ENCODE measurements at regions not wholly inside any gene's neighbourhood (a gene's known extent, or its start where the extent isn't known, plus 50 kb on each side); places are given as distances from the start of the nearest gene placed in this dataset.

DNA sequence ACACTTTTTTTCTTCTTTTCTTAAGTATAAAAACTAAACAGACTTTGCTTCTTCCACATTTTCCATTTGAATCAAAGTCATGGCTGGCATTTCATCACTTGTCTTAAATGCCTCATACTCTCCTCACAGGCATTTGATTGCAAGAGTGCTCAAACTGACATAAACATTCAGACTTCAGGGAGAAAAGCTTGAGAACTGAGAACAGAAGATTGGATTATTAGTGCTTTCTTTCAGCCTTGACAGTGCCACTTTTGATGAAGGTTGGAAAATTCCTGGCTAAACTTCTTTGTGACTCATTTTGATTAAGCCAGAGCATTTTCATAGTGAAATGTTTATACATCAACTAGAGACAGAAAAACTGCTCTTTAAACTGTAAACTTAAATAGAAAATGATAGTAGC lies 544.4 kb downstream of the DIPK2A start:
- Mint-ChIP-seq H3K4me1 (no peaks in the 10 kb centered on the region), H3K27me3 (peaks cover 4% of the 10 kb centered on the region), H3K36me3 (no peaks in the 10 kb centered on the region), H3K9me3 (no peaks in the 10 kb centered on the region), H3K4me3 (no peak overlapping the region), H3K27ac (no peak overlapping the region)
- no peak for DNase-seq

DNA sequence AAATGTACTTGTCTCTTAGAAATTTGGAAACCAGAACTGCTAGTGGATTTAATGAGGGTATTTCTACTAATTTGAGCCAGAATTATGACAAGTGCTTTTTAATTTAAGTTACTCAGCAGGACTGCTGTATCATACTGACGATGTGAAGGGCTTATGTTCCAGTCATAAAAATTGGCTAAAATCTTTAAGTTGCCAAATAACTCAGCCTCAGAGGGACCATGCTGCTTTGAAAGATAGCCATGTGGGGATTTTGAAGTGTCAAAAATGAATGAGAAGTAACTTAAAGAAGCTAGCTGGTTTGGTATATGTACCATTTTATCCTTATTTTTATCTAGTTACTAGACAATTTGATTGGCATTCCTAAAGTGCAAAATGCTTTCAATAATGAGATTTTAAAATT lies 545.0 kb downstream of the DIPK2A start:
- H3K27me3 Mint-ChIP-seq, result peaks cover 4% of the 10 kb centered on the region
- H3K27ac Mint-ChIP-seq, result no peak overlapping the region
- H3K4me1 Mint-ChIP-seq, result no peaks in the 10 kb centered on the region
- DNase-seq, result no peak
- H3K9me3 Mint-ChIP-seq, result no peaks in the 10 kb centered on the region
- H3K4me3 Mint-ChIP-seq, result no peak overlapping the region
- H3K36me3 Mint-ChIP-seq, result no peaks in the 10 kb centered on the region

DNA sequence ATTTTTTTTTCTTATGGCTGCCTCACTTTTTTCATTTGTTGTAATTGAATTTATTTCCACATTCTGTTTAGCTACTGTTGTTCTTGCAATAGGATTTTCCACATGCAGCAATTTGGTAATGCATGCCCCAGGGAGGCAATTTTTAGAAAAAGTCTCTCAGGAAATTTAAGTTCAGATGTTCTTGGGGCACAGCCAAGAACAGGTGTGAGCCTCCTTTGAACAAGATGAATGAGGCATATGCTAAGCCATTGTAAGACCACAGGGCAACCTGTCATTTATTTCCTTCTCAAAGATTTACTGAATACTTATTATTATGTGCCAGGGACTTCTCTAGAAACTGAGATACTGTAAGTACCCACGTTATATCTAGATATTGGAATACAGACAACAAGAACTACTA lies 549.5 kb downstream of the DIPK2A start:
- no peak overlapping the region for H3K27ac Mint-ChIP-seq
- H3K27me3 Mint-ChIP-seq, result peaks cover 4% of the 10 kb centered on the region
- H3K4me3 Mint-ChIP-seq, result no peak overlapping the region

DNA sequence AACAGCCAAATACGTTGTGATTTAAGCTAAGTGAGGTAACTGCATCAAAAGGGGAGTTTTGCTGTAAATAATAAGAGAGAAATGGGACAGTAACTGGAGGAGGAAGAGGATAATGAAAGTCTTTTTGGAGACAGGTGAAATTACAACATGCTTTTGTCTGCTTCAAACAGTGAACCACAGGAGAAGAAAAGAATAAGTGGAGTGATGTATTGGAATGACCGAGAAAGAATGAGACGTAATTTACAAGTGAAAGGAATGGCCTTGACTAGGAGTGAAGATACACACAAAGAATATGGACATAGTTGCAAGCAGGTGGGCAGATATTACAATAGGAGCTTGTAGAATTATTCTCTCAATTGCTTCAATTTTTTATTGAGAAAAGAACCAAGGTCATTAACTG lies 550.8 kb downstream of the DIPK2A start:
- Mint-ChIP-seq H3K27ac (no peak overlapping the region), H3K4me3 (no peak overlapping the region), H3K9me3 (no peaks in the 10 kb centered on the region), H3K27me3 (peaks cover 4% of the 10 kb centered on the region), H3K36me3 (no peaks in the 10 kb centered on the region), H3K4me1 (no peaks in the 10 kb centered on the region)
- DNase-seq, result no peak

More for the DNA sequence above, 549.5 kb downstream of the DIPK2A start:
- no peak for DNase-seq
- no peaks in the 10 kb centered on the region for H3K4me1 Mint-ChIP-seq
- no peaks in the 10 kb centered on the region for H3K36me3 Mint-ChIP-seq
- H3K9me3 Mint-ChIP-seq, result no peaks in the 10 kb centered on the region

DNA sequence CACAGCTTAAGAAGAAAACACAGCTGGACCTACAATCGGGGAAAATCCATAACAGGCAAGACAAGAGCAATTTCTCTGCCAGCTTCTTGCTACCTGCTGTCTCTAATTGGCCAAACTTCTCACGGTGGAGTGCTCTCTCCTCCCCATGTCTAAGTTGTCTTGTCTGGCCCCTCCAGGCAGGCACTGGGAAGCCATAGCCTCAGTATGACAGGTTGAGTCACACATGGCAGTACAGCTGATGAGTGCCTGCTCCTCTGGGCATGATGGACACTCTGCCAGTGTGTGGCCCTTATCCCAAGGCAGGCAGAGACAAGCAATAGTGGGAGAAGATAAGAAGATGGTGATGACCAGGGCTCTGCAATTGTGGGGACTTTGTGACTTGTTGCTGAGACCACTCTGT lies 551.8 kb downstream of the DIPK2A start:
- no peaks in the 10 kb centered on the region for H3K4me1 Mint-ChIP-seq
- H3K4me3 Mint-ChIP-seq, result no peak overlapping the region
- H3K36me3 Mint-ChIP-seq, result no peaks in the 10 kb centered on the region
- no peaks in the 10 kb centered on the region for H3K9me3 Mint-ChIP-seq
- no peak overlapping the region for H3K27ac Mint-ChIP-seq
- no peak for DNase-seq
- H3K27me3 Mint-ChIP-seq, result no peaks in the 10 kb centered on the region

DNA sequence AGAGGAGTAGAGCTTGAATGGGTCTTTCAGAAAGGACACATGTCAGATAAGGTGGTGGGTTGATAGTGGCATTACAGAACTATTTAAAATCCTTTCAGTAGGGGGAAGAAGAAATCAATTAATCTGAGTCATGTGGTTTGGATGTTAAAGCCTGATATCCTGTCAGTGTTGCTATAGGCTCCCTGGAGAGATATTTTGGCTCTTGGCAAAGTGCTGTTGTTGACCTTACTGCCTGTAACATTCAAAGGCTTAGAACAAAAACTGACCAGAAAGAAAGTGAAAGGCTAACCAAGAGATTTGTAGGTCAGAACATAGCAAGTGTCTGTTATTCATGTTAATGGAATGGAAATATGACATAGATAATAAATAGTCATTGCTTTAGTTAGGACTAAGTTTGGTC lies 552.9 kb downstream of the DIPK2A start:
- H3K4me1 Mint-ChIP-seq, result no peaks in the 10 kb centered on the region
- no peaks in the 10 kb centered on the region for H3K9me3 Mint-ChIP-seq
- no peaks in the 10 kb centered on the region for H3K36me3 Mint-ChIP-seq
- DNase-seq, result no peak
- H3K27ac Mint-ChIP-seq, result no peak overlapping the region
- H3K4me3 Mint-ChIP-seq, result no peak overlapping the region
- H3K27me3 Mint-ChIP-seq, result no peaks in the 10 kb centered on the region

DNA sequence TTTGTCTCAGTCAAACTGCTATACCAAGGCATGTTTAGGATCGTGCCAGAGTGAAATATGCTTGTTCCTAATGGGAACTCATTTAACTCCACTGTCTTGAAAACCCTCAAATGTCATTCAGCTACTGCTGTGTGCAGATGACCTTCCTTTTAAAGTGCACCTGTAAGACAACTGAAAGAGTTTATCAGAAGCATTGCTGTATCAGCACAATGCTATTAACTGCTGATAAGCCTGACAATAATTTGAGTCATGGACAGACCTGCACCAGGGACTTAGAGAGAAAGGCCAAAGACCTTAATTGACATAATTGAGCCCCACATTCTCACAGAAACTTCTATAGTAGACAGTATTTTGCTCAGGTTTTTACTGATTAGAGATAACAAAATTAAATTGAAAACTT lies 557.9 kb downstream of the DIPK2A start:
- Mint-ChIP-seq H3K4me3 (no peak overlapping the region), H3K9me3 (no peaks in the 10 kb centered on the region), H3K36me3 (no peaks in the 10 kb centered on the region), H3K27ac (no peak overlapping the region), H3K4me1 (no peaks in the 10 kb centered on the region), H3K27me3 (no peaks in the 10 kb centered on the region)
- DNase-seq, result no peak

DNA sequence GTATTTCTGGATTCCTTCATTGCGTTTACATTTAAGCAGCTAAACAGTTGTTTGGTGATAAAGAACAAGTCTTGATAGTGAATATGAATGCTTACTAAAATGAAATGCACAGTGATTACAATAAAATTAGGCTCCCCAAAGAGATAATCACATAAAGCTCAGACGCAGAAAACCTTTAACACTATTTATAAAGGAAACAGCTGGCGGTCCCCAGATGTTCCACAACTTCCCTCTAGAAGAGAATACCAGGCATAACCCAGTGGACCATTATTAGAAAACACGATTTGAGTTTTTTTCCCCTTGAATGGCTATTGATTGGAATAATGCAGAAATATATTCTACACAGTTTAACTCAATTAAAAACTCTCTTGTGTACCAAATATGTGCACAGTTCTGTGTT lies 573.2 kb downstream of the DIPK2A start:
- no peaks in the 10 kb centered on the region for H3K36me3 Mint-ChIP-seq
- no peak overlapping the region for H3K27ac Mint-ChIP-seq
- no peak overlapping the region for H3K4me3 Mint-ChIP-seq
- no peak for DNase-seq
- H3K27me3 Mint-ChIP-seq, result no peaks in the 10 kb centered on the region
- no peaks in the 10 kb centered on the region for H3K9me3 Mint-ChIP-seq
- no peaks in the 10 kb centered on the region for H3K4me1 Mint-ChIP-seq

DNA sequence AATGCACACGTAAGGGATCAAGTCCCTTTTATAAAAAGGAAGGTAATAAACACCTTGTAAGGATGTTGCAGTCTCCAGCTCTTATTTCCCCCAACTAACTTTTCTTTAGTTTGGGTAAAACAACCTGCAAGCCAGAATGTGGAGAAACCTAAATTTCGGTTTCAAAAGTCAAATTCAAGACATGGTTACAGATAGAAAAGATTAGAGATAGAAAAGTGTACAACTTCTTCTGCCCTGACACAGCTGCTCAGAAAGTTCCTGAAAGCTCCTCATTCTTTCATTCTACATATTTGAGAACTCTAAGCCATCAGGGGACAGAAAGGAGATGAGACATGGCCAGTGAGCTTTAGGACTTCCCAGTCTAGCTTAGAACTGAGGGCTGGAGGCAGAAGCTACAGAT lies 574.9 kb downstream of the DIPK2A start:
- no peaks in the 10 kb centered on the region for H3K27me3 Mint-ChIP-seq
- H3K4me1 Mint-ChIP-seq, result no peaks in the 10 kb centered on the region
- no peak overlapping the region for H3K4me3 Mint-ChIP-seq
- H3K27ac Mint-ChIP-seq, result no peak overlapping the region
- H3K9me3 Mint-ChIP-seq, result no peaks in the 10 kb centered on the region
- DNase-seq, result no peak
- H3K36me3 Mint-ChIP-seq, result no peaks in the 10 kb centered on the region

DNA sequence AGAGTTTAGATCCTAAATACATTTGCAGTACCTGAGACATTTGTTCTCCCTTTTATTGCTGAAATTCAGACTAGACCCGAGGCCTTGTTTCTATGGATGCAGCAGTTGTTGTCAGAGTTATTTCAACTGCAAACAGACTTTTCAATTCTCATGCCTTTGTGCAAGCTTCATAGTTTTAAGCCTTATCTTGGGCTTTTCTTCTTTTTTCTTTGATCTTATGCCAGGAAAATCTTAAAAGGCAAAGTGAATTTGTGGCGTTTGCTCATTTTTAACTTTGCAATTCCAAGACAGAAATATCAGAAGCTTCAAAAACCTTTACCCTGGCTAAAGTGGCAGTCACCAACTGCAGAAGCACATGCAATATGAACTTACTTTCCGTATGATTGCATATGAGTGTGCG lies 576.7 kb downstream of the DIPK2A start:
- H3K9me3 Mint-ChIP-seq, result no peaks in the 10 kb centered on the region
- no peaks in the 10 kb centered on the region for H3K4me1 Mint-ChIP-seq
- no peak overlapping the region for H3K27ac Mint-ChIP-seq

DNA sequence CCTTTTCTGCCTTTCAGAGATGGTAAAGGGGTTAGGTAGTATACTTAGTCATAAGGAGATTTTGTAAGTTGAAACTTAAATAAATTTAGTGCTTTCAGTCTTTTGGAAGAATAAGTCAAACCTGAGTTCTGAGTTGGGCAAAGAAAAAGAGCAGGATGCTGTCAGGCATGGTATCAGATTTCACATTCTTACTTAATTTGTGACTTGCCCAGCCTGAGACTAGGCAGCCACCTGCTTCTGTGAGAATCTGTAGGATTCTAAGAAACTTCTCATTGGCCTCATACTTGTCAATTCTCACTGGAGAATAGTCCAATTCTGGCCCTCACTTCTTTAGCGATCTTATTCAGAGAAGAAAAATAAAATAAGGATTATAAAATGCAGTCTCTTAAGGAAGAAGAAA lies 577.5 kb downstream of the DIPK2A start:
- no peak overlapping the region for H3K27ac Mint-ChIP-seq
- H3K9me3 Mint-ChIP-seq, result no peaks in the 10 kb centered on the region
- H3K27me3 Mint-ChIP-seq, result no peaks in the 10 kb centered on the region
- no peak for DNase-seq
- no peaks in the 10 kb centered on the region for H3K36me3 Mint-ChIP-seq
- H3K4me3 Mint-ChIP-seq, result no peak overlapping the region
- no peaks in the 10 kb centered on the region for H3K4me1 Mint-ChIP-seq

More for the DNA sequence above, 576.7 kb downstream of the DIPK2A start:
- Mint-ChIP-seq H3K4me3 (no peak overlapping the region), H3K36me3 (no peaks in the 10 kb centered on the region), H3K27me3 (no peaks in the 10 kb centered on the region)
- no peak for DNase-seq

DNA sequence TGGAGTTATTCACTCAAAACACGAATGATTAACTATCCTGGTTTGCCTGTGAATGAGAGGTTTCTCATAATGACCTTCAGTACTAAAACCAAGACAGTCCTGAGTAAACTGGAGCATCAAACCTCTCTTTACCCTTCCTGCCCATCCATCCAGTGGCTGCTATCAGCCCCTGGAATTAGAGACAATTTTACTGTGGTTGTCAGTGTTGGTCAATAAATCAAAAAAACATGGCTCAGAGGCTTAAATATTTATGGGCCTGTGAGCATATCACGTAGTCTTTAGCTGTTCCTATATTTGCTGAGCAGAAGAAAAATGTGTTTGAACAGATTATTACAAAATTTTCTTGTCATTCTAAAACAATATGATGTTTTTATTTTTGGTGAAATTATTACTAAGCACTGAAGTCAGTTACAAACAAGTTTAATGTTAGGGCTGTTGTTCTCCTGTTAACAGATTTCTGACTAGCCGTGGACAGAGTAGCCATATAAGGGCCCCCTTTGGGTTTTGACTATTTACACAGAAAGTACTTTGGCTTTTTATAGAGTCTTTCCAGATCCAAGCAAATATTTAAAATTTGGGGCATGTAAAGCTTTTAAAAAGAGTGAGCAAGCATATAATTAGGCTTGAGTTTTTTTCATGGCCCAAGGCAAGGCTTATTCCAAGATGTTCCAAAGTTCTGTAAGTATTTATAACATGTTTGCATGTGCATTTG lies 580.9 kb downstream of the DIPK2A start:
- Mint-ChIP-seq H3K36me3 (no peaks in the 10 kb centered on the region), H3K9me3 (no peaks in the 10 kb centered on the region), H3K27me3 (no peaks in the 10 kb centered on the region), H3K27ac (no peak overlapping the region), H3K4me1 (no peaks in the 10 kb centered on the region), H3K4me3 (no peak overlapping the region)
- no peak for DNase-seq

DNA sequence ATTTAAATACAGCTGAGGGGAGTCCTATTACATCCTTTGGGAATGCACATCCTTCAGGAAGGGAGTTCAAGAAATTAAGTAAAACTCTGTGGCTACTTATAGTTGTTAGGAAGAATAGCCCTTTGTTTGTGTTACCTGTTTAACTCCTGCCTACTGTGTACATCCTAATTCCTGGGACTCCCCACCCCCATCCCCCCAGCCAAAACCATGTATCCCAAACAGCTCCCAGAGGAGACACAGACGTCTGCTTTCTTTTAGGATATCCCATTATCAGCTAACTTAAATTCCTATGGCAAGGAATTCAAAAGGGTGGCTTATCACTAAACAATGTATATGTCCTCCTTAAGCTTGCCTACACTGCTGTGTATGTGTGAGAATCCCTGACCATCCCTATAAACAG lies 581.7 kb downstream of the DIPK2A start:
- H3K27ac Mint-ChIP-seq, result no peak overlapping the region
- H3K27me3 Mint-ChIP-seq, result no peaks in the 10 kb centered on the region
- no peaks in the 10 kb centered on the region for H3K9me3 Mint-ChIP-seq
- no peaks in the 10 kb centered on the region for H3K4me1 Mint-ChIP-seq
- no peak for DNase-seq
- H3K36me3 Mint-ChIP-seq, result no peaks in the 10 kb centered on the region
- H3K4me3 Mint-ChIP-seq, result no peak overlapping the region

DNA sequence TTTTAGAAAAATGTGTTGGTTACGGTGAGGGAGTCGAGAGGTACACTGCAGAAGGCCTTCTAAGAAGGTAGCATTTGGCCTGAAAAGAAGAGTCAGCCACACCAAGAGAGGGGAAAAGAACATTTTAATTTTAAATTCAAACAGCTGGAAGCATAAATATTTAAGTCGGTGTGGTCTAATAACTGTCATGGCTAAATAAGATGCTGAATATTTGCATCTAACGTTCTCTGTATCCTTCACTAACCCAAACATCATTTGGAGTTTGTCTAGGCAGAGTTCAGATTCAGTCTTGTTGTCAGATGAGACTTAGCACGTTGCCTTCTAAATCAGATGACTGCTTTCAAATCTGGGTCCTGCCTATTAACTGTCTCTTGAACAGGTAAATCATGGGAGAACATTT lies 583.3 kb downstream of the DIPK2A start:
- H3K4me1 Mint-ChIP-seq, result no peaks in the 10 kb centered on the region
- no peak for DNase-seq
- H3K36me3 Mint-ChIP-seq, result no peaks in the 10 kb centered on the region
- H3K27ac Mint-ChIP-seq, result no peak overlapping the region
- H3K9me3 Mint-ChIP-seq, result no peaks in the 10 kb centered on the region
- no peak overlapping the region for H3K4me3 Mint-ChIP-seq
- no peaks in the 10 kb centered on the region for H3K27me3 Mint-ChIP-seq

DNA sequence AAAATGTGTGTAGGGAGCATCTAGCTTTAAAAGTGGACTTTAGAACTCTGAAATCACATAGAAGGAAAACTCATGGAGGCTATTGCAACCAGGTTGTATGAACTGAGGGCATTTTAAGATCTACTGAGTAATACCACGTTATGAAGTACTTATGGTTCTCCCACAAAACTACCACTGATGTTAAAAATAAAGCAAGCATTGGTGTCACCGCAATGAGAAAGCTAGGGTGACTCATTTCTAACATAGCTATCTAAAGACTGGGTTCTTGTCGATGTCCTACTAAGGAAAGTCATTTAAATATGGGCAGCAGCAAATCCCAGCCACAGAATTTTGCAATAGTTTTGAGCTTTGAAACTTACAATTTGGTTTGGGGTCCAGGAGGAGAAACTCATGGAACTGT lies 584.8 kb downstream of the DIPK2A start:
- no peaks in the 10 kb centered on the region for H3K4me1 Mint-ChIP-seq
- no peak overlapping the region for H3K27ac Mint-ChIP-seq
- H3K36me3 Mint-ChIP-seq, result no peaks in the 10 kb centered on the region
- no peaks in the 10 kb centered on the region for H3K9me3 Mint-ChIP-seq
- no peak for DNase-seq
- H3K27me3 Mint-ChIP-seq, result no peaks in the 10 kb centered on the region
- H3K4me3 Mint-ChIP-seq, result no peak overlapping the region

DNA sequence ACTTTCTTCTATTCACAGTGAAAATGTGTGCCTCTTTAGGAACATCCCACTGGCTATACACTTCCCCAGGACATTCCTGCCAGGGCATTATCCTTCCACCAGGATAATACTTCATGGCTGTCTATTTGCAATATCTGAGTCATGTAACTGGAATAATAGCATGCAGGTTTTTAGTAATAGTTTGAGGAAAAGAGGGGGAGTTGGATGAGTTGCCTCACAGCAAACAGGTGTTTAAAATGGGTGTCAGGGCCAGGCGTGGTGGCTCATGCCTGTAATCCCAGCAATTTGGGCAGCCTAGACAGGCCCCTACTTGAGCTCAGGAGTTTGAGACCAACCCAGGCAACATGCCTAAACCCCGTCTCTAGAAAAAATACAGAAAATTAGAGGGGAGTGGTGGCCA lies 585.9 kb downstream of the DIPK2A start:
- H3K27ac Mint-ChIP-seq, result no peak overlapping the region
- no peaks in the 10 kb centered on the region for H3K27me3 Mint-ChIP-seq
- no peaks in the 10 kb centered on the region for H3K9me3 Mint-ChIP-seq
- H3K36me3 Mint-ChIP-seq, result no peaks in the 10 kb centered on the region
- no peak for DNase-seq
- no peak overlapping the region for H3K4me3 Mint-ChIP-seq
- no peaks in the 10 kb centered on the region for H3K4me1 Mint-ChIP-seq

DNA sequence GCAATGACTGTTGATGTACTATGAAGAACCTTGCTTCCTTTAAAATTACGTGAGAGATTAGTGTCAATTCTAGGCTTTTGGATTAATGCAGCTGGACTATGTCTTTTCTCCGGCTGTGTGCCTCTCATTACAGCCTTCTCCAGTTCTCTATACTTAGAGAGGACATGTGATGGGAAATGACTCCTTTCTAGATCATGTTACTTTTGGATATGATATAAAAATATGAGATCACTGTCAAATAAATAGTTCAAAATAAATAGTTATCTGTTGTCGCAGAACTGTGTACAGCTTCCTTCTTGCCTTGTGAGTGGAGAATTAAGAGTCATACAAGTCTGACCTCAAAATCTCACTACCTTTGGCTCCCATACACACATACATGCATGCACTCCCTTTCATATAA lies 592.4 kb downstream of the DIPK2A start:
- Mint-ChIP-seq H3K27me3 (no peaks in the 10 kb centered on the region), H3K36me3 (no peaks in the 10 kb centered on the region), H3K9me3 (no peaks in the 10 kb centered on the region), H3K4me1 (no peaks in the 10 kb centered on the region), H3K4me3 (no peak overlapping the region), H3K27ac (no peak overlapping the region)
- no peak for DNase-seq
